Esophagus muscularis mucosa (tissue), 4 donors: ENCODE measurements at regions not wholly inside any gene's neighbourhood (a gene's known extent, or its start where the extent isn't known, plus 50 kb on each side); places are given as distances from the start of the nearest gene placed in this dataset.

Experiments
- EP300 ChIP-seq: sonication (generic); formaldehyde crosslinking; IDR thresholded peaks from one replicate; pipeline ENCODE4 v1.6.1; 2017; ENCODE audit warnings: antibody characterized with exemption
- POLR2AphosphoS5 ChIP-seq, 2 donors: sonication (generic); formaldehyde crosslinking; IDR thresholded peaks; one replicate each; pipeline ENCODE4 v1.6.1; 2017; ENCODE audit warnings: antibody characterized with exemption in 2 of 2
- TF ChIP-seq, protein P1 (sequence below), 3 experiments: fragments of 200-600 bp in 2 of 3; fragments of 450-650 bp in 1 of 3; sonication (generic) in 2 of 3; IDR thresholded peaks; one replicate each; pipeline ENCODE4 v1.5.1; 2017 to 2019; ENCODE audit warnings: antibody characterized with exemption in 3 of 3, mild to moderate bottlenecking in 2 of 3, moderate library complexity in 1 of 3

DNA sequence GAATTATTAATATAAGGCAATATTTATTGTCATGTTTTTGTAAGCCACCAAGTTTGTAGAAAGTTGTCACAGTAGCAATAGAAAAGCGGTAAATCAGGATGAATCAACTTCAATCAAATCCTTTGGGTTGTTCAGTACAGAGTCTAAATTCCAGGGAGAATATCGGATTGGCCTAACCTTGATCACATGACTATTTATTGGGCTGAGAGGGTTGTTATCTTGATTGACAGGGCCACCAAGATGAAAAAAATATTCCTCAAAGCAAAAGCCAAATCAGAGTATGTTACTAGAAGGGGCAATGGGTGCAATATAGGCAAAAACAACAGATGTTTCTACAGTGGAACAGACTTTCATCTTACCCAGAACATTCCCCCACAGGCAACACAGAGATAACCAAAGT is 270.0 kb downstream of the METTL4 start:
- TF ChIP-seq, protein P1, sequence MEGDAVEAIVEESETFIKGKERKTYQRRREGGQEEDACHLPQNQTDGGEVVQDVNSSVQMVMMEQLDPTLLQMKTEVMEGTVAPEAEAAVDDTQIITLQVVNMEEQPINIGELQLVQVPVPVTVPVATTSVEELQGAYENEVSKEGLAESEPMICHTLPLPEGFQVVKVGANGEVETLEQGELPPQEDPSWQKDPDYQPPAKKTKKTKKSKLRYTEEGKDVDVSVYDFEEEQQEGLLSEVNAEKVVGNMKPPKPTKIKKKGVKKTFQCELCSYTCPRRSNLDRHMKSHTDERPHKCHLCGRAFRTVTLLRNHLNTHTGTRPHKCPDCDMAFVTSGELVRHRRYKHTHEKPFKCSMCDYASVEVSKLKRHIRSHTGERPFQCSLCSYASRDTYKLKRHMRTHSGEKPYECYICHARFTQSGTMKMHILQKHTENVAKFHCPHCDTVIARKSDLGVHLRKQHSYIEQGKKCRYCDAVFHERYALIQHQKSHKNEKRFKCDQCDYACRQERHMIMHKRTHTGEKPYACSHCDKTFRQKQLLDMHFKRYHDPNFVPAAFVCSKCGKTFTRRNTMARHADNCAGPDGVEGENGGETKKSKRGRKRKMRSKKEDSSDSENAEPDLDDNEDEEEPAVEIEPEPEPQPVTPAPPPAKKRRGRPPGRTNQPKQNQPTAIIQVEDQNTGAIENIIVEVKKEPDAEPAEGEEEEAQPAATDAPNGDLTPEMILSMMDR (IDR thresholded peaks at IDR 0.05), result no peak
- TF ChIP-seq EP300 (no peak), POLR2AphosphoS5 (IDR thresholded peaks at IDR 0.05) (no peak)
